ENCODE measurements at regions not wholly inside any gene's neighbourhood (a gene's known extent, or its start where the extent isn't known, plus 50 kb on each side); places are given as distances from the start of the nearest gene placed in this dataset.

DNA sequence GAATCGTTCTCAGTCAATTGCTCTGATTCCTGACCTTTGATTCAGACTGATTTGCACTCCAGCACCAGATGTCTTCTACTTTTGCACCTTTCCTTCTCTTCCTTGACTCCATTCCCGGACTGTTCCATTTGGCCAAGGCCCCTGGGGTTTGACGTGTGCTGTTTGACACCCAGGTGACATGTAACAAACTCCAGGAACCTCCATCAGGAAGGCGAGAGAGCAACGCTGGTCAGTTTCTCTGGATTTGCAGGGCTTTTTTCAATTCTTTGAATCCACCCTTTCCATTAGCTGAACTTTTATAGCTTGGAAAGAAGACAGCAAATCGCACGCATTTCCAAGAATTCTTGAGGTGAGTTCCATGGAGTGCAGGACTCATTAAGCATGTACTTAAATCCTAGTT, 98.4 kb upstream of the FOXF1 start:
- DNase-seq (ENCODE audit: low read depth), result no peak
- no peak overlapping the region for H3K4me3 ChIP-seq (ENCODE audit: low read depth, low read length)
- TF ChIP-seq, protein P1, sequence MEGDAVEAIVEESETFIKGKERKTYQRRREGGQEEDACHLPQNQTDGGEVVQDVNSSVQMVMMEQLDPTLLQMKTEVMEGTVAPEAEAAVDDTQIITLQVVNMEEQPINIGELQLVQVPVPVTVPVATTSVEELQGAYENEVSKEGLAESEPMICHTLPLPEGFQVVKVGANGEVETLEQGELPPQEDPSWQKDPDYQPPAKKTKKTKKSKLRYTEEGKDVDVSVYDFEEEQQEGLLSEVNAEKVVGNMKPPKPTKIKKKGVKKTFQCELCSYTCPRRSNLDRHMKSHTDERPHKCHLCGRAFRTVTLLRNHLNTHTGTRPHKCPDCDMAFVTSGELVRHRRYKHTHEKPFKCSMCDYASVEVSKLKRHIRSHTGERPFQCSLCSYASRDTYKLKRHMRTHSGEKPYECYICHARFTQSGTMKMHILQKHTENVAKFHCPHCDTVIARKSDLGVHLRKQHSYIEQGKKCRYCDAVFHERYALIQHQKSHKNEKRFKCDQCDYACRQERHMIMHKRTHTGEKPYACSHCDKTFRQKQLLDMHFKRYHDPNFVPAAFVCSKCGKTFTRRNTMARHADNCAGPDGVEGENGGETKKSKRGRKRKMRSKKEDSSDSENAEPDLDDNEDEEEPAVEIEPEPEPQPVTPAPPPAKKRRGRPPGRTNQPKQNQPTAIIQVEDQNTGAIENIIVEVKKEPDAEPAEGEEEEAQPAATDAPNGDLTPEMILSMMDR (IDR thresholded peaks at IDR 0.05; ENCODE audit: low read depth, low read length, missing control alignments), result no peak

GRCh38 chr16:86414991-86415740, 95.2 kb upstream of the FOXF1 start:
- H3K4me3 ChIP-seq (ENCODE audit: low read depth, low read length), result no peak overlapping the region
- TF ChIP-seq, protein P1 (IDR thresholded peaks at IDR 0.05; ENCODE audit: low read depth, low read length, missing control alignments), result no peak
- DNase-seq (ENCODE audit: low read depth), result no peak

- H3K4me3 ChIP-seq (ENCODE audit: low read depth, low read length), result no peak overlapping the region
- TF ChIP-seq, protein P1 (IDR thresholded peaks at IDR 0.05; ENCODE audit: low read depth, low read length, missing control alignments), result no peak
- no peak for DNase-seq (ENCODE audit: low read depth)
Observed at GRCh38 chr16:86418981-86419380, 91.3 kb upstream of the FOXF1 start.

DNA sequence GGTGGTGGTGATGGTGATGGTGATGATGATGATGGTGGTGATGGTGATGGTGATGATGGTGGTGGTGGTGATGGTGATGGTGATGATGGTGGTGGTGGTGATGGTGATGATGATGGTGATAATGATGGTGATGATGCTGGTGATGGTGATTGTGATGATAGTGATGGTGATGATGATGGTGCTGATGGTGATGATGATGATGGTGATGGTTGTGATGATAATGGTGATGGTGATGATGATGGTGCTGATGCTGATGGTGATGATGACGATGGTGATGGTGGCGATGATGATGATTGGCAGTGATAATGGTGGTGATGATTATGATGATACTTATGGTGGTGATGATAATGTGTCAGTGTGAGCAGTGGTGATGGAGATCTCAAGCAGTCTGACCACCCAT, 90.8 kb upstream of the FOXF1 start:
- no peak for DNase-seq (ENCODE audit: low read depth)
- H3K4me3 ChIP-seq (ENCODE audit: low read depth, low read length), result no peak overlapping the region
- TF ChIP-seq, protein P1 (IDR thresholded peaks at IDR 0.05; ENCODE audit: low read depth, low read length, missing control alignments), result no peak

DNA sequence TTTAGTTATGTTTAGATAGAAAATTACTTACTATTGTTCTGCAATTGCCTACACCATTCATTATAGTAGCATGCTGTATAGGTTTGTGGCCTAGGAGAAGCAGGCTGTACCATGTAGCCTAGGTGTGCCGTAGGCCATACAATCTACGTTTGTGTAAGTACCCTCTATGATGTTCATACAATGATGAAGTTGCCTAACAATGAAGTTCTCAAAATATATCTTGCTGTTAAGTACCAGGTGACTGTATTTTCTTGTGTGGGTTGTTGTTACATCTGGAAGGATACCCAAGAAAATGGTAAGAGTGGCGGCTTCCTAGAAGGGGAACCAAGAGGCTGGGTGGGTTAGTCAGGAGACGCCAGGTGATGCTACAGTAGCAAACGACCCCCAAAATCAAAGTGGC, 88.3 kb upstream of the FOXF1 start:
- no peak for DNase-seq (ENCODE audit: low read depth)
- TF ChIP-seq, protein P1 (IDR thresholded peaks at IDR 0.05; ENCODE audit: low read depth, low read length, missing control alignments), result no peak

DNA sequence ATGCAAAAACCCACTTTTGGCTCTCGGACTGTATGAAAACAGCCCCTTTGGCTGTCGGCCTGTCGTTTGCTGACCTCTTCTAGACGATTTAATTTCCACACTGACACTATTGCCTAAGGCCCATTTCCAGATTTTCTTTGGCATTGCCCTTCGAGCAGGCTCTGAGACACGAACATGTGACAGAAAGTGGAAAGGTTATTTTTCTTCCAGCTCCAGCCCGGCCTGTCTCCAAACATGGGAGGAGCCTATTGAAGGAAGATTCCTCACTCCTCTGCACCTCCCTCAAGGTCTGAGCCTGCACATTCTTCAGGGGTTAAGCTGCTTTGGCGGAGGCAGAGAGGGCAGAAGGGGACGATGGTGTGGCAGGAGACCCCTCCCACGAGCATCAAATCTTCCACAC, 85.9 kb upstream of the FOXF1 start:
- no peak for DNase-seq (ENCODE audit: low read depth)
- H3K4me3 ChIP-seq (ENCODE audit: low read depth, low read length), result no peak overlapping the region
- TF ChIP-seq, protein P1 (IDR thresholded peaks at IDR 0.05; ENCODE audit: low read depth, low read length, missing control alignments), result no peak

More for the DNA sequence above, 88.3 kb upstream of the FOXF1 start:
- no peak overlapping the region for H3K4me3 ChIP-seq (ENCODE audit: low read depth, low read length)

- TF ChIP-seq, protein P1 (IDR thresholded peaks at IDR 0.05; ENCODE audit: low read depth, low read length, missing control alignments), result no peak
- no peak for DNase-seq (ENCODE audit: low read depth)
- no peak overlapping the region for H3K4me3 ChIP-seq (ENCODE audit: low read depth, low read length)
Observed at GRCh38 chr16:86424985-86425384, 85.3 kb upstream of the FOXF1 start.

Data from GM12864 (cell line).